ENCODE measurements at regions not wholly inside any gene's neighbourhood (a gene's known extent, or its start where the extent isn't known, plus 50 kb on each side); places are given as distances from the start of the nearest gene placed in this dataset.

GRCh38 chr2:128380061-128380889 is 61.6 kb upstream of the HS6ST1 start:
- DNase-seq (ENCODE audit: low read depth in 2 of 2) = no peak

GRCh38 chr2:128380961-128381938 is 62.6 kb upstream of the HS6ST1 start:
- no peak for DNase-seq (ENCODE audit: low read depth in 2 of 2)

DNA sequence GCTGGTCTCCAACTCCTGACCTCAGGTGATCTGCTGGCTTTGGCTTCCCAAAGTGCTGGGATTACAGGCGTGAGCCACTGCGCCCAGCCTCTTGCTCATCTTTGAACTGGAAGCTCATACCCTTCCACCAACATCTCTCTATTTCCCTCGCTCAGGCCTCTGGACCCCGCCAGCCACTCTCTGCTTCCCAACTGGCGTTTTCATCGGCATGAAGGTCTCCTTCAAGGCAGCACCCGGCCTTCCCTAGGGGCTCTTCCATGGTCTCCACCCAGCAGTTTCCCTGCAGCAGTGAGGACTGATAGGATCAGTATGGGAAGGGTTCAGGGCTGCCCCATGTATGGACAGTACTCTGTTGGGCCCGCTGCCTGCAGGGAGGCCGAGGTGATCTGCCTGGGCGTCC is 65.8 kb upstream of the HS6ST1 start:
- DNase-seq (ENCODE audit: low read depth in 2 of 2) = no peak

GRCh38 chr2:128384956-128385355 is 66.3 kb upstream of the HS6ST1 start:
- DNase-seq (ENCODE audit: low read depth in 2 of 2) = no peak

GRCh38 chr2:128385365-128385764 is 66.7 kb upstream of the HS6ST1 start:
- no peak for DNase-seq (ENCODE audit: low read depth in 2 of 2)

GRCh38 chr2:128386066-128386465 is 67.4 kb upstream of the HS6ST1 start:
- no peak for DNase-seq (ENCODE audit: low read depth in 2 of 2)

GRCh38 chr2:128388499-128388941 is 69.9 kb upstream of the HS6ST1 start:
- DNase-seq (ENCODE audit: low read depth in 2 of 2) = no peak

DNA sequence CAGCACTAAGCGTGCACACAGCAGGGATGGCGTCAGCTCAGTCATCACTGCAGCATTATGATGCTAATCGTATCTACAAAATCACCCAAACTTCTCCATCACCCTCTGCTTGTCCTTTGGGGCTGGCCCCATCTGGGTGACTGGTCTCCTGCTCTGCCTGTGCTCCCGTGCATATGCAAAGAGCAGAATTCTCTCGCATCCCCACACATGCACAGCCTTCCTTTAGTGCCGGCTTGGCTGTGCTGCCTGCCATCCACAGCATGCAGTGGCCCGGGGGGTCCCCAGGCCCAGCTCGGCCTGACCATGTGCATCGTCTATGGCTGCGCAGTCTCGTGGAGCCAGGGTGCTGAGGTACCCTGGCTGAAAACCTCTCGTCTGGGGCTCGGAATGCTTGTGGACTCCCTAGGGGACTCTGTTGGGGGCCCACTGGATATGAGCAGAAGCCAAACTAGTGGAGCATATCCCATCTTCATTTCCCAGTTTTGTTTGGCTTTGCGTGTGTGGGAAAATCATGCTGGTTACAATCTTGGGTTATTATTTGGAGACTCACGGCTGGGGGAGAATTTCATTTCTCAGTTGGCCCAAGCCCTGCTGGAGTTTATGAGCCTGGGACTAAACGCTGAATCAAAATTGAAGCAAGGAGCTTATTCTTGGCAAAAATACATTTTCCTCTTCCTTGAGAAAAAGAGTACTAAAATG is 70.9 kb upstream of the HS6ST1 start:
- DNase-seq (ENCODE audit: low read depth in 2 of 2) = no peak

DNA sequence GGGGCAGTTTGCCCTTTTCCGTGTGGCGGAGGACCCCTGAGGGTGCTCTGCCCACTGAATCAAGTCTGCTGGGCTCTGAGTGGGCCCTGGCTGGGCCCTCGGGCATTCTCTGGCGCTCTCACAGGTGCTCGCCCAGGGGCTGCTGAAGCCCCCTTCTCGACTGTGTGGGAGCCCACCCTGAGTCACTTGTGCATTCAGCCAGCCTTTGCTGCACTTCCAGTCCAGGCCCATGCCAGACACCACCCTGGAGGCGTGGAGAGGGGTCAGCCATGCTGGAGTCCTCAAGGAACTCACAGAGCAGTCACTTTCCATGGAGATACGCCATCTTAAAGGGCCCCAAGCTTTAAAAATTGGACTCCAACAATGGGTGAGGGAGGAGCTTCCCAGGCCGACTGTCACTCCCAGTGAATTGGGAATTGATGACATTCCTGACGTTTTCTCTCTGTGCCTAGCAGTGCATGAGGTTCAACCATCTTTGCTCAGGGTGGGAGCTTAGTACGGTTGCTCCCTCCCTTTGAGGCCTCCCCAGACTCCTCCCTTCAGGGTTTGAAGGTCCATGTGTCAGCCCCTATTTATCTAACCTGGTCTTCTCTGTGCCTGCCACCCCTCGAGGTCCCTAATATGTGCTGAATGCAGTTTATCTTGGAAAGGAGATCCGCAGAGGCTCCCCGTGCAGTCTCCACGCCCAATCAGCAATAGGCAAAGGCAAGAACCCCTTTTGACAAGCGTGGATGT is 71.8 kb upstream of the HS6ST1 start:
- DNase-seq (ENCODE audit: low read depth in 2 of 2) = no peak

- DNase-seq (ENCODE audit: low read depth in 2 of 2) = no peak
These were observed 72.4 kb upstream of the HS6ST1 start for GRCh38 chr2:128390991-128391630.

DNA sequence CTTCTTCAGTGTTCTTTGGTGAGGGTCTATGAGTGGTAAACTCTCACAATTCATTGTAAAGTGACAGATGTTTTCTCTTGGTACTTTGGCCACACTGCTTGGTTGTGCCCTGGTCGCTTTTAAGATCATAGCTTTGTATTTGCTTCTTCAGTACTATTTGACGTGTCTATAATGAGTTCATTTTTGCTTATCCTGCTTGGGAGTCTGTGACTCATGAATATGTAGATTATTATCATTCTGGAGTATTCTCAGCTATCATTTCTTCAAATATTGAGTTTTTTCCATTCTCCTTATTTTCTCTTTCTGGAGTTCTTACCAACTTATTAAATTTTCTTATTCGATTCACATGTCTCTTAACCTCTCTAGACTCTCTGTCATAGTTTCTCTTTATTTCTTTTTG is 73.0 kb upstream of the HS6ST1 start:
- DNase-seq (ENCODE audit: low read depth in 2 of 2) = no peak

GRCh38 chr2:128392207-128392606 is 73.5 kb upstream of the HS6ST1 start:
- no peak for DNase-seq (ENCODE audit: low read depth in 2 of 2)

GRCh38 chr2:128394007-128394730 is 75.5 kb upstream of the HS6ST1 start:
- DNase-seq (ENCODE audit: low read depth in 2 of 2) = no peak

GRCh38 chr2:128395196-128395595 is 76.5 kb upstream of the HS6ST1 start:
- no peak for DNase-seq (ENCODE audit: low read depth in 2 of 2)

GRCh38 chr2:128395640-128396499 is 77.2 kb upstream of the HS6ST1 start:
- no peak for DNase-seq (ENCODE audit: low read depth in 2 of 2)

DNA sequence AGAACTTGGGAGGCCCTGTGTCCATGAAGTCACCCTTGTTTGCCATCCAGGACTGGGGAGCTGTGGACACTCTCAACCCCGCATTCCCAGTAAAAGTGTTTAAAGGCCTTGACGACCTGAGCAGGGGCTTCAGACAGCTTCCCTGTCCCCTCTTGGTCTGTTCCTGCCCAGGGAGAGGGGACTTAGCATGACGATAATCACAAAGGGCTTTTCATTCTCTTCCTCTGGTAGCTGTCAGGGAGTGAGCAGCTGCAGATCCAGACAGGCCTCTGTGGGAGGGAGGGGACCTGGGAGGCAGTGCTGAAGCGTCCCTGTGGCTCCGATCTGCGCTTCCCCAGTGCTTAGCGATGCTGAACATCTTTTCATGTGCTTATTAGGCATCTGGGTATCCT is 77.8 kb upstream of the HS6ST1 start:
- no peak for DNase-seq (ENCODE audit: low read depth in 2 of 2)

DNA sequence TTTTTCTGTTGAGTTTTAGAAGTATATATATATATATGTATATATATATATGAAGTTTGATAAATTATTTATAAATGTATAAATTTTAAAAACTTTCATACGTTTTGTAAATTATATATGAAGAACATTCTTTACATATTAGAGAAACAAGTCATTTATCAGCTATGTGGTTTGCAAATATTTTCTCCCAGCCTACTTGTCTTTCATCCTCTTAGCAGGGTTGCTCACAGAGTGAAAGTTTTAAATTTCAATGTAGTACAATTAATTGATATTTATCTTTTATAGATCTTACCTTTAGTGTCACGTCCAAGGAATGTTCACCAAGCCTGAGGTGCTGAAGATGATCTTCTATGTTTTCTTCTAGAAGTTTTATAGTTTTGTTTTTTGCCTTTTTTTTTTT is 78.3 kb upstream of the HS6ST1 start:
- DNase-seq (ENCODE audit: low read depth in 2 of 2) = no peak

GRCh38 chr2:128399256-128399655 is 80.6 kb upstream of the HS6ST1 start:
- DNase-seq (ENCODE audit: low read depth in 2 of 2) = no peak

DNA sequence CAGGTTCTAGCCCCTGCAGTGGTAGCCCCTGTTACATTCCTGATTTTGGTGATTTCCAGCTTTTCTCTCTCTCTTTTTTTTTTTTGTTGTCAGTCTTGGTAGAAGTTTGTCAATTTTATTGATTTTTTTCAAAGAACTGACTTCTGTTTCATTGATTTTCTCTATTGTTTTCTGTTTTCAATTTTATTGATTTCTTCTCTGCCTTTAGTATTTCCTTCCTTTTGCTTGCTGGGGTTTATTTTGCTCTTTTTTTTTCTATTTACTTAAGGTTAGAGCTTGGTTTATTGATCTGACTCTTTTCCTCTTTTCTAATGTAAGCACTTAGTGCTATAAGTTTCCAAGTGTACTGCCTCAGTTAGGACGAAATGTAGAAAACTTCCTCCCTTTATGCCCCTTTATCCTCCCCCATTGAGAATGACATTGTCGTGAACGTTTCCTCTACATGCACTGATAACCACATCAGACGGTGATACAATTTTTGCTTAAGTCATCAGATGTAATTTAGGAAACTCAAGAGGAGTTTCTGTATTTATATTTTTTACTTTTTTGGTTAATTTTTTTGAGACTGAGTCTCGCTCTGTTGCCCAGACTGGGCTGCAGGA is 81.1 kb upstream of the HS6ST1 start:
- DNase-seq (ENCODE audit: low read depth in 2 of 2) = no peak
